Upper lobe of left lung (tissue), 6 donors: ENCODE measurements at regions not wholly inside any gene's neighbourhood (a gene's known extent, or its start where the extent isn't known, plus 50 kb on each side); places are given as distances from the start of the nearest gene placed in this dataset.

Experiments used
- ATAC-seq, 2 donors: fragments of 200-7000 bp; cut with Tn5 transposase; one replicate each; pipeline ENCODE4 v1.9.1; 2022; ENCODE audit warnings: mild to moderate bottlenecking in 2 of 2, moderate library complexity in 2 of 2; ENCODE audit not compliant: low FRiP score in 2 of 2
- DNase-seq, 2 donors: peaks; one replicate each; pipeline ENCODE4 v3.0.0-alpha.2; 2019 to 2020
- H3K27ac ChIP-seq, 4 donors: fragments of 200-600 bp; sonication (generic); one replicate each; pipeline ENCODE4 v1.5.1; 2016 to 2019
- H3K27me3 ChIP-seq, 4 donors: fragments of 200-600 bp; sonication (generic); one replicate each; pipeline ENCODE4 v1.5.1; 2017 to 2019
- H3K36me3 ChIP-seq, 4 donors: fragments of 200-600 bp; sonication (generic); one replicate each; pipeline ENCODE4 v1.5.1; 2016 to 2019
- H3K4me1 ChIP-seq, 4 donors: fragments of 200-600 bp; sonication (generic); one replicate each; pipeline ENCODE4 v1.5.1; 2018 to 2019
- H3K4me3 ChIP-seq, 4 donors: fragments of 200-600 bp; sonication (generic); one replicate each; pipeline ENCODE4 v1.5.1; 2017 to 2019; ENCODE audit warnings: mild to moderate bottlenecking in 2 of 4, moderate library complexity in 1 of 4
- H3K9me3 ChIP-seq, 4 donors: fragments of 200-600 bp; sonication (generic); one replicate each; pipeline ENCODE4 v1.5.1; 2018 to 2019
- EP300 ChIP-seq, 4 donors: sonication (generic); formaldehyde crosslinking; IDR thresholded peaks; one replicate each; pipeline ENCODE4 v1.5.1; 2017; ENCODE audit warnings: antibody characterized with exemption in 4 of 4, control low read depth in 2 of 4
- POLR2A ChIP-seq, 4 donors: fragments of 450-650 bp; IDR thresholded peaks; one replicate each; pipeline ENCODE4 v1.5.1; 2016 to 2017; ENCODE audit warnings: antibody characterized with exemption in 4 of 4, mild to moderate bottlenecking in 2 of 4
- POLR2AphosphoS5 ChIP-seq, 2 donors: sonication (generic); formaldehyde crosslinking; IDR thresholded peaks; one replicate each; pipeline ENCODE4 v1.5.1; 2017; ENCODE audit warnings: antibody characterized with exemption in 2 of 2
- WGBS, 2 donors: methylation state at CpG; one replicate each; pipeline ENCODE4 v1.1.5; 2017 to 2018; 5-methylcytosine and 5-hydroxymethylcytosine counted together
- TF ChIP-seq, protein P1 (sequence below), 6 experiments: fragments of 450-650 bp in 4 of 6; fragments of 200-600 bp in 2 of 6; sonication (generic) in 2 of 6; IDR thresholded peaks; one replicate each; pipeline ENCODE4 v1.5.1; 2016 to 2019; ENCODE audit warnings: antibody characterized with exemption in 6 of 6
- donor health status: DM: no; HTN: no; CAD: no; lungs with moderate emphysema.
- donor health status: DM: no; HTN: yes; CAD: no; lungs with severe emphysema.

DNA sequence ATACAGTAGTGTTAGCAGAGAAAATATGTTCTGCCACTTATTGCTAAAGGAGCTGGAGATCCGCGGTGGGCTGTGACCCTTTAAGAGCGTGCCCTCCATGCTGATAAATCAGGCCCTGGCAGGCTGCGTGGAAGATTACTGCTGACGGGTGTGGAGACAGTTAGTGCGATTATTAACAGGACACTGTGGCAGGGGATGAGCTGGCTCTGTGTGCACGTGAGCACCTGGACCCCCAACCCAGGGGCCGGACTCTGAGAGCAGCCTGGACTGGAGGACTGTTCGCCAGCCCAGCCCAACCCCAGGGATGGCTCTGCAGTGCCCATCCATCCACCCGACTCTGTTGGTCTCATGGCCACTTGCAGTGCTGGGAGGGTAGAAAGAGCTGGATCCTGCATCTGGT, 162.0 kb downstream of the MELK start:
- H3K36me3 ChIP-seq: no peaks in the 10 kb centered on the region
- peaks cover 0 to 6% (median 2%) of the 10 kb centered on the region in 4 donors for H3K27me3 ChIP-seq
- H3K4me1 ChIP-seq: peaks cover 0 to 4% (median 0%) of the 10 kb centered on the region in 4 donors
- WGBS, 2 donors: 64 to 84% methylated on average over 9 to 10 of the region's 10 CpGs
- peak in 1 of 2 donors; percentile 14 for DNase-seq
- no peak overlapping the region for H3K4me3 ChIP-seq
- no peaks in the 10 kb centered on the region for H3K9me3 ChIP-seq
- no peak for TF ChIP-seq POLR2A (IDR thresholded peaks at IDR 0.05)
- TF ChIP-seq, protein P1, sequence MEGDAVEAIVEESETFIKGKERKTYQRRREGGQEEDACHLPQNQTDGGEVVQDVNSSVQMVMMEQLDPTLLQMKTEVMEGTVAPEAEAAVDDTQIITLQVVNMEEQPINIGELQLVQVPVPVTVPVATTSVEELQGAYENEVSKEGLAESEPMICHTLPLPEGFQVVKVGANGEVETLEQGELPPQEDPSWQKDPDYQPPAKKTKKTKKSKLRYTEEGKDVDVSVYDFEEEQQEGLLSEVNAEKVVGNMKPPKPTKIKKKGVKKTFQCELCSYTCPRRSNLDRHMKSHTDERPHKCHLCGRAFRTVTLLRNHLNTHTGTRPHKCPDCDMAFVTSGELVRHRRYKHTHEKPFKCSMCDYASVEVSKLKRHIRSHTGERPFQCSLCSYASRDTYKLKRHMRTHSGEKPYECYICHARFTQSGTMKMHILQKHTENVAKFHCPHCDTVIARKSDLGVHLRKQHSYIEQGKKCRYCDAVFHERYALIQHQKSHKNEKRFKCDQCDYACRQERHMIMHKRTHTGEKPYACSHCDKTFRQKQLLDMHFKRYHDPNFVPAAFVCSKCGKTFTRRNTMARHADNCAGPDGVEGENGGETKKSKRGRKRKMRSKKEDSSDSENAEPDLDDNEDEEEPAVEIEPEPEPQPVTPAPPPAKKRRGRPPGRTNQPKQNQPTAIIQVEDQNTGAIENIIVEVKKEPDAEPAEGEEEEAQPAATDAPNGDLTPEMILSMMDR (IDR thresholded peaks at IDR 0.05): no peak
- TF ChIP-seq POLR2AphosphoS5 (IDR thresholded peaks at IDR 0.05): no peak
- TF ChIP-seq EP300 (IDR thresholded peaks at IDR 0.05): no peak
- ATAC-seq: no peak
- H3K27ac ChIP-seq: no peak overlapping the region

DNA sequence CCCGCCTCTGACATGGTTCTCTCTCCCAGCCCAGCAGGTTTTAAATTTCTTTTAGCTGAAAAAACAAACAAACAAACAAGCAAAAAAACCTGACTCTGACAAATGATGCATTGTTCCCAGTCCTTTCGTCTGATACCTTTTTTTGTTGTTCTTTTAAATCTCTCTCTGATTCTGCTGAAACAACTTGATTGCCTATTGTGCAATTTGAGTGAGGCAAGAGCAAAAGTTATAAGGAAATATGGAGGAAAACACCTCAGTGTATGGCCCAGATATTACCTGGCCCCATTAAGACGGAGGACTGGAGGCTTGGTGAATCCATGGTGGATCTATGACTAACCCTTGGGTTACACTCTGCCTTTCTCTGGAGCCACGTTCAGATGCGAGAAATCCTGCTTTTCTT, 164.0 kb downstream of the MELK start:
- no peak for ATAC-seq
- Histone ChIP-seq H3K27me3 (peaks cover 0 to 9% (median 3%) of the 10 kb centered on the region in 4 donors), H3K9me3 (no peaks in the 10 kb centered on the region), H3K36me3 (no peaks in the 10 kb centered on the region), H3K4me1 (peaks cover 0 to 6% (median 0%) of the 10 kb centered on the region in 4 donors), H3K4me3 (no peak overlapping the region), H3K27ac (no peak overlapping the region)
- DNase-seq: no peak
- TF ChIP-seq EP300 (IDR thresholded peaks at IDR 0.05): no peak
- TF ChIP-seq, protein P1 (IDR thresholded peaks at IDR 0.05): no peak
- TF ChIP-seq POLR2A (IDR thresholded peaks at IDR 0.05): no peak
- TF ChIP-seq POLR2AphosphoS5 (IDR thresholded peaks at IDR 0.05): no peak
- 80 to 86% methylated on average over 5 of the region's 5 CpGs for WGBS, 2 donors

DNA sequence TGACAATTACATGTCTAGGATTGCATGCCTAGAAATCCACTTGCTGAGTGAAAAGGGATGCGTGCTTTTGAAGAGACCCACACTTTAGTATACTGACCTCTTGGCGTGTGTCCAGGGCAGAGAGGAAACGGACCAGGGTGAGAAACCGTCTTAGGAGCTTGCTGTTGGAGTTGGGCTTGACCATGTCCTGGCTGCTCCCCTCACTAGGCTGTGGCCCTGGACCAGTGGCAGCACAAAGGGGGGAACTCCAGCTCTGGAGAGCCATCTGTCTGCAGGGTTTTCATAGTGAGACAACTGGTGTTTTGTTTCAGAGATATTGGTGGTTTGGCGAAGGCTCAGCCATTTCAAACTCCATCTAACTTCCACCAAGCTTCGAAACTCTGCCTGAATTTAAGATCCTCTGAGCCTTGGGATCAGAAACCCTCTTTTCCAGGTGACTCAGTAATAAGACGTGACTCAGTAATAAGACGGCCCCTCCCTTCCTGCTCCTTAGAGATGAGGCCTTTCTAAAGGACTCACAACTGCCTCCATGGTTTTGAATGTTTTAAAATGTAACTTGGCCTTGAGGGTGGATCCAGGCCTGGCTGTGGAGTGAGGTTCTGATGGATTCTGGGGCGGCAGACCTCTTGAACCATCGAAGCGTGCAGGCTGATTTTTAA, 165.8 kb downstream of the MELK start:
- TF ChIP-seq POLR2A (IDR thresholded peaks at IDR 0.05): no peak
- Histone ChIP-seq H3K27me3 (peaks cover 0 to 9% (median 3%) of the 10 kb centered on the region in 4 donors), H3K9me3 (no peaks in the 10 kb centered on the region), H3K36me3 (no peaks in the 10 kb centered on the region), H3K27ac (no peak overlapping the region), H3K4me3 (no peak overlapping the region), H3K4me1 (peaks cover 0 to 6% (median 0%) of the 10 kb centered on the region in 4 donors)
- 66 to 67% methylated on average over 11 of the region's 11 CpGs for WGBS, 2 donors
- no peak for DNase-seq
- peak in 1 of 2 donors; percentile 25 for ATAC-seq

DNA sequence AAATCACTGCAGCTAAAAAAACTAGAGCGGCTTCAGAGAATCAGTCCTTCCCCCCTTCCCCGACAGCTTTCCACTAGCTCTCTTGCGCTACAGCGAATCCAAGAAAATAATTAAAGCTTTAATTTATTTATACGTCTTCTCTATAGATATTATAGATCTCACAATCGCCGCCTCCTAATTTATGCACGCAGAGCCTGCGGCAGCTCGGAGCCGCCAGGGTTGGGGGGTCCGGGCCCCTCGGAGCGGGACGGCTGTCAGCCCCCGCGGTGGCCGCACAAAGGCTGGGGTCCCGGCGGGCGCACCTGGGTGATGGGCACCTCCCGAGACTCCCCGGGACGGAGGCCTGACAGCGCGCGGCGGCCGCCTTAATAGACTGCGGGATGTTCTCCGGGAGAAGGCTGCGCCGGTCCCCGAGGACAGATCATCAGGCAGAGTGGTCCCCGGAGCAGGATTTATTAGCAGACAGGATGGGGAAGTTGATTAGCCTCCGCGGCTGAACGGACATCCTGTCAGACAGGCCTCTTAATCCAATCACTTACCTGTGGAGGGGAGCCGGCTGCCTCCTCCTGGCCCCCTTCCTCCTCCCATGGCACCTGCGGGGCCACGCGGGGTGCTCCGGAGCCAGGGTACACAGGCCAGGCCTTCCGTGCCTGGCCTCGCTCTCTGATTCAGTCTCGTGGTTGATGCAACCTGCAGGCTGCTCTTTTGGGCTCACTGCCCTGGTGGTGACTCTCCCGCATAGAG, 166.8 kb downstream of the MELK start:
- H3K36me3 ChIP-seq: no peaks in the 10 kb centered on the region
- no peak overlapping the region for H3K27ac ChIP-seq
- DNase-seq (peak in 1 of 2 donors; percentile 79), ATAC-seq (peak in 1 of 2 donors; percentile 9)
- peaks cover 0 to 9% (median 3%) of the 10 kb centered on the region in 4 donors for H3K27me3 ChIP-seq
- H3K4me1 ChIP-seq: peaks cover 0 to 6% (median 0%) of the 10 kb centered on the region in 4 donors
- no peaks in the 10 kb centered on the region for H3K9me3 ChIP-seq
- no peak overlapping the region for H3K4me3 ChIP-seq
- 12 to 20% methylated on average over 22 to 44 of the region's 47 CpGs for WGBS, 2 donors
- no peak for TF ChIP-seq POLR2AphosphoS5 (IDR thresholded peaks at IDR 0.05)

DNA sequence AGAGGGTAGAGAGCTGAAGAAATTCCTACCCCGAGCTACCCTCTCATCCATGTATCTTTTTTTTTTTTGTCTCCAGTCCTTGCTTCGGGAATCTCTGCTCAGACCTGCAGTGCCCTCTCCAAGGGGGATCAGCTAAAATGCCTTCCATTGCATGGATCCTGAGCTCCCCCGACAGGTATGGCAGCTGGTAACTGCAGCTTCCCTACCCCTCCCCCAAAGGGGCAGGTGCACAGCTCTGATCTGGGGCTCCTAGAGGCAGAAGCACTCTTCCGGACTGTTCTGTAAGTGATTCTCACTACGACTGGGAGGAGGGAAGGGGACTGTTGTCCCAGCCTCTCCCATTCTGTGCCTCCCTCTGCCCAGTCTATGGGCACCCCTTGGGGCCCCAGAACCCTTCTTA, 169.6 kb downstream of the MELK start:
- Histone ChIP-seq H3K4me1 (peaks cover 0 to 6% (median 0%) of the 10 kb centered on the region in 4 donors), H3K36me3 (no peaks in the 10 kb centered on the region), H3K9me3 (no peaks in the 10 kb centered on the region), H3K27me3 (peaks cover 0 to 9% (median 3%) of the 10 kb centered on the region in 4 donors), H3K27ac (no peak overlapping the region), H3K4me3 (no peak overlapping the region)
- TF ChIP-seq POLR2A (IDR thresholded peaks at IDR 0.05) (no peak), POLR2AphosphoS5 (IDR thresholded peaks at IDR 0.05) (no peak)
- WGBS, 2 donors: 54 to 56% methylated on average over 4 to 5 of the region's 5 CpGs
- no peak for ATAC-seq
- DNase-seq: no peak

DNA sequence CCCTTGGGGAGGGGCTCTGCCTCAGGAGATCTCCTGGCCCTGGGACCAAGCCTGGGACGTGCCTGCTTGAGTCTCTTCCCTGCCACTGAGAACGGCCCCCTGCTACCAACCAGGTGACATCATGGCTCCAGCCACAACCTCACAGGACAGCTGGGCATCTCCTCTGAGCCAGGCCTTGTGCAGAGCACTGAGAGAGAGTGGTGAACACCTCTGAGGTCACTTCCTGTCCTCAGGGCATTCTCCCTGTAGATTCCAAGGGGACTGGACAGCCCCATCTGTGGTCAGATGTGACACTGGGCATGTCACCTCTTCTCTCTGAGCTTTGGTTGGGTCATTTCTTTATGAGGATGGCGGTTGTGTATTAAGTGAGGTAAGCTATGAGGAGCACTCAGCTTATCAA, 172.0 kb downstream of the MELK start:
- TF ChIP-seq POLR2AphosphoS5 (IDR thresholded peaks at IDR 0.05) (no peak), POLR2A (IDR thresholded peaks at IDR 0.05) (no peak), EP300 (IDR thresholded peaks at IDR 0.05) (no peak)
- TF ChIP-seq, protein P1 (IDR thresholded peaks at IDR 0.05): no peak
- WGBS, 2 donors: 42 to 66% methylated on average over 3 of the region's 3 CpGs

More for the DNA sequence above, 172.0 kb downstream of the MELK start:
- H3K27me3 ChIP-seq: peaks cover 0 to 4% (median 1%) of the 10 kb centered on the region in 4 donors
- H3K36me3 ChIP-seq: no peaks in the 10 kb centered on the region
- ATAC-seq (no peak), DNase-seq (no peak)
- H3K27ac ChIP-seq: no peak overlapping the region
- no peaks in the 10 kb centered on the region for H3K9me3 ChIP-seq
- H3K4me3 ChIP-seq: no peak overlapping the region
- peaks cover 0 to 2% (median 0%) of the 10 kb centered on the region in 4 donors for H3K4me1 ChIP-seq
